Mucosa of stomach (tissue), 1 donor: ENCODE measurements at regions not wholly inside any gene's neighbourhood (a gene's known extent, or its start where the extent isn't known, plus 50 kb on each side); places are given as distances from the start of the nearest gene placed in this dataset.

ENCODE experiments used
- H3K27me3 ChIP-seq: one replicate; pipeline ENCODE4 v1.7.0; 2013; ENCODE audit warnings: mild to moderate bottlenecking, low read length; ENCODE audit not compliant: control insufficient read depth, insufficient read depth
- H3K36me3 ChIP-seq: one replicate; pipeline ENCODE4 v1.7.0; 2013; ENCODE audit warnings: low read length; ENCODE audit not compliant: control insufficient read depth, insufficient read depth
- H3K4me1 ChIP-seq: one replicate; pipeline ENCODE4 v1.7.0; 2013; ENCODE audit warnings: mild to moderate bottlenecking, low read length; ENCODE audit not compliant: control insufficient read depth, insufficient read depth
- H3K4me3 ChIP-seq: one replicate; pipeline ENCODE4 v1.7.0; 2013; ENCODE audit warnings: low read length
- H3K9ac ChIP-seq: one replicate; pipeline ENCODE4 v1.7.0; 2013; ENCODE audit warnings: mild to moderate bottlenecking, low read length, moderate library complexity
- H3K9me3 ChIP-seq: one replicate; pipeline ENCODE4 v1.7.0; 2013; ENCODE audit warnings: mild to moderate bottlenecking, low read length, moderate library complexity; ENCODE audit not compliant: control insufficient read depth
- donor health status: Pancreatic carcinoma.

GRCh38 chr9:31084350-31084749 lies 1300.1 kb upstream of the ACO1 start:
- no peak overlapping the region for H3K4me3 ChIP-seq
- H3K27me3 ChIP-seq = no peaks in the 10 kb centered on the region
- H3K9ac ChIP-seq = no peak overlapping the region
- H3K4me1 ChIP-seq = no peaks in the 10 kb centered on the region
- H3K9me3 ChIP-seq = no peaks in the 10 kb centered on the region
- no peaks in the 10 kb centered on the region for H3K36me3 ChIP-seq

GRCh38 chr9:31089549-31090221 lies 1294.8 kb upstream of the ACO1 start:
- Histone ChIP-seq H3K36me3 (no peaks in the 10 kb centered on the region), H3K27me3 (no peaks in the 10 kb centered on the region), H3K9ac (no peak overlapping the region), H3K4me1 (no peaks in the 10 kb centered on the region), H3K9me3 (no peaks in the 10 kb centered on the region), H3K4me3 (no peak overlapping the region)

- no peaks in the 10 kb centered on the region for H3K4me1 ChIP-seq
- no peaks in the 10 kb centered on the region for H3K27me3 ChIP-seq
- H3K4me3 ChIP-seq = no peak overlapping the region
- H3K36me3 ChIP-seq = no peaks in the 10 kb centered on the region
- no peak overlapping the region for H3K9ac ChIP-seq
- no peaks in the 10 kb centered on the region for H3K9me3 ChIP-seq
These were observed 1284.1 kb upstream of the ACO1 start for GRCh38 chr9:31100311-31100710.

GRCh38 chr9:31103836-31104235 lies 1280.6 kb upstream of the ACO1 start:
- H3K9me3 ChIP-seq = no peaks in the 10 kb centered on the region
- H3K4me1 ChIP-seq = no peaks in the 10 kb centered on the region
- no peaks in the 10 kb centered on the region for H3K27me3 ChIP-seq
- H3K36me3 ChIP-seq = no peaks in the 10 kb centered on the region
- H3K4me3 ChIP-seq = no peak overlapping the region
- no peak overlapping the region for H3K9ac ChIP-seq

- Histone ChIP-seq H3K36me3 (no peaks in the 10 kb centered on the region), H3K4me1 (no peaks in the 10 kb centered on the region), H3K9me3 (no peaks in the 10 kb centered on the region), H3K4me3 (no peak overlapping the region), H3K27me3 (no peaks in the 10 kb centered on the region), H3K9ac (no peak overlapping the region)
These were observed 1280.2 kb upstream of the ACO1 start for GRCh38 chr9:31104249-31104648.

- Histone ChIP-seq H3K4me1 (no peaks in the 10 kb centered on the region), H3K36me3 (no peaks in the 10 kb centered on the region), H3K9ac (no peak overlapping the region), H3K9me3 (no peaks in the 10 kb centered on the region), H3K27me3 (no peaks in the 10 kb centered on the region), H3K4me3 (no peak overlapping the region)
These were observed 1272.0 kb upstream of the ACO1 start for GRCh38 chr9:31112491-31112890.

GRCh38 chr9:31114346-31114745 lies 1270.1 kb upstream of the ACO1 start:
- H3K9ac ChIP-seq = no peak overlapping the region
- H3K4me1 ChIP-seq = no peaks in the 10 kb centered on the region
- H3K27me3 ChIP-seq = no peaks in the 10 kb centered on the region
- no peak overlapping the region for H3K4me3 ChIP-seq
- no peaks in the 10 kb centered on the region for H3K36me3 ChIP-seq
- H3K9me3 ChIP-seq = no peaks in the 10 kb centered on the region

- Histone ChIP-seq H3K9ac (no peak overlapping the region), H3K4me3 (no peak overlapping the region), H3K9me3 (no peaks in the 10 kb centered on the region), H3K4me1 (no peaks in the 10 kb centered on the region), H3K36me3 (no peaks in the 10 kb centered on the region), H3K27me3 (no peaks in the 10 kb centered on the region)
These were observed 1264.5 kb upstream of the ACO1 start for GRCh38 chr9:31119890-31120454.

- H3K27me3 ChIP-seq = no peaks in the 10 kb centered on the region
- no peaks in the 10 kb centered on the region for H3K36me3 ChIP-seq
- peaks cover 3% of the 10 kb centered on the region for H3K4me1 ChIP-seq
- no peaks in the 10 kb centered on the region for H3K9me3 ChIP-seq
- H3K4me3 ChIP-seq = no peak overlapping the region
- H3K9ac ChIP-seq = no peak overlapping the region
These were observed 1260.1 kb upstream of the ACO1 start for GRCh38 chr9:31124389-31124788.

- Histone ChIP-seq H3K4me3 (no peak overlapping the region), H3K9me3 (no peaks in the 10 kb centered on the region), H3K36me3 (no peaks in the 10 kb centered on the region), H3K9ac (no peak overlapping the region), H3K27me3 (no peaks in the 10 kb centered on the region), H3K4me1 (peaks cover 5% of the 10 kb centered on the region)
These were observed 1248.9 kb upstream of the ACO1 start for GRCh38 chr9:31135567-31135966.

GRCh38 chr9:31136524-31136923 lies 1247.9 kb upstream of the ACO1 start:
- H3K27me3 ChIP-seq = no peaks in the 10 kb centered on the region
- H3K36me3 ChIP-seq = no peaks in the 10 kb centered on the region

GRCh38 chr9:31137176-31138160 lies 1247.0 kb upstream of the ACO1 start:
- Histone ChIP-seq H3K4me3 (no peak overlapping the region), H3K27me3 (no peaks in the 10 kb centered on the region), H3K36me3 (no peaks in the 10 kb centered on the region), H3K9me3 (no peaks in the 10 kb centered on the region), H3K9ac (no peak overlapping the region), H3K4me1 (peaks cover 5% of the 10 kb centered on the region)

More at GRCh38 chr9:31136524-31136923, 1247.9 kb upstream of the ACO1 start:
- Histone ChIP-seq H3K4me3 (no peak overlapping the region), H3K4me1 (peaks cover 5% of the 10 kb centered on the region), H3K9ac (no peak overlapping the region), H3K9me3 (no peaks in the 10 kb centered on the region)
